Right lobe of liver (tissue), 4 donors: ENCODE measurements at regions not wholly inside any gene's neighbourhood (a gene's known extent, or its start where the extent isn't known, plus 50 kb on each side); places are given as distances from the start of the nearest gene placed in this dataset.
"Not testable (repeated sequence)": the region's sequence is repeated elsewhere in the genome, so short reads cannot be mapped to it uniquely, and the experiment has no call there.

Source experiments
- CTCF ChIP-seq, 4 donors: fragments of 200-600 bp in 3 of 4; fragments of 450-650 bp in 1 of 4; IDR thresholded peaks; one replicate each; pipeline versions ENCODE4 v1.5.1 to v1.8.0; 2016 to 2022; ENCODE audit warnings: antibody characterized with exemption in 4 of 4, mild to moderate bottlenecking in 2 of 4
- POLR2A ChIP-seq: fragments of 450-650 bp; IDR thresholded peaks from one replicate; pipeline ENCODE4 v1.6.1; 2017; ENCODE audit warnings: antibody characterized with exemption, mild to moderate bottlenecking
- donor health status: DM: no; HTN: no; CAD: no.
- donor health status: DM: no; HTN: no; CAD: no.
- donor health status: DM: no; HTN: yes; CAD: no.

GRCh38 chr13:70981219-70981618 is 873.0 kb upstream of the KLHL1 start:
- not testable (repeated sequence) for TF ChIP-seq CTCF (IDR thresholded peaks at IDR 0.05); POLR2A
